ENCODE measurements at regions not wholly inside any gene's neighbourhood (a gene's known extent, or its start where the extent isn't known, plus 50 kb on each side); places are given as distances from the start of the nearest gene placed in this dataset.

DNA sequence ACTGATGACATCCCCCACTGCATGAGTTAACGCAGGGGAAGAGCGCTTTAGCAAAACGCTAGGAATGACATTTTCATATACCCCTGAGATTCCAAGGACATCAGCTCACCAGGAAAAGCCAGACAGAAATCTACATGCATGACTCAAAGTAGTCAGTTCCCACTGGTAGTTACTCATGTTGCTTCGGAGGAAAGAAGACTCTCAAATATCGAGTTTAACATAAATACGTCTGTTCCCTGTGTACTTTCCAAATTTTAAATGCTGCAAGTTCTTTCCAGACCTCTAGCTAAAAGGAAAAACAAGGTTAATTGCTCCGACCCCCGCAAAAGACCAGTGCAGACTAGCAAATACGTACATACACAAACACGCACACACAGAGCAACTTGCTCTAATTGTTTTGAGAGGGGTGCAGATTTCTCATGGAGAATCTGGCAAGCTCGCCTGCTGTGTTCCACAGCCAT lies 115.4 kb upstream of the PRICKLE2 start:
- Histone ChIP-seq H3K36me3 (no peaks in the 10 kb centered on the region), H3K4me3 (no peak overlapping the region), H3K4me1 (peaks cover 25% of the 10 kb centered on the region), H3K9me3 (no peaks in the 10 kb centered on the region), H3K27ac (no peak overlapping the region), H3K27me3 (no peaks in the 10 kb centered on the region)
- TF ChIP-seq, protein P1, sequence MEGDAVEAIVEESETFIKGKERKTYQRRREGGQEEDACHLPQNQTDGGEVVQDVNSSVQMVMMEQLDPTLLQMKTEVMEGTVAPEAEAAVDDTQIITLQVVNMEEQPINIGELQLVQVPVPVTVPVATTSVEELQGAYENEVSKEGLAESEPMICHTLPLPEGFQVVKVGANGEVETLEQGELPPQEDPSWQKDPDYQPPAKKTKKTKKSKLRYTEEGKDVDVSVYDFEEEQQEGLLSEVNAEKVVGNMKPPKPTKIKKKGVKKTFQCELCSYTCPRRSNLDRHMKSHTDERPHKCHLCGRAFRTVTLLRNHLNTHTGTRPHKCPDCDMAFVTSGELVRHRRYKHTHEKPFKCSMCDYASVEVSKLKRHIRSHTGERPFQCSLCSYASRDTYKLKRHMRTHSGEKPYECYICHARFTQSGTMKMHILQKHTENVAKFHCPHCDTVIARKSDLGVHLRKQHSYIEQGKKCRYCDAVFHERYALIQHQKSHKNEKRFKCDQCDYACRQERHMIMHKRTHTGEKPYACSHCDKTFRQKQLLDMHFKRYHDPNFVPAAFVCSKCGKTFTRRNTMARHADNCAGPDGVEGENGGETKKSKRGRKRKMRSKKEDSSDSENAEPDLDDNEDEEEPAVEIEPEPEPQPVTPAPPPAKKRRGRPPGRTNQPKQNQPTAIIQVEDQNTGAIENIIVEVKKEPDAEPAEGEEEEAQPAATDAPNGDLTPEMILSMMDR (IDR thresholded peaks at IDR 0.05), result no peak
- DNase-seq (no peak), ATAC-seq (no peak)
- intact Hi-C loops (cut with DNase I), result no loop called here

- ATAC-seq (no peak), DNase-seq (no peak)
- TF ChIP-seq, protein P1 (IDR thresholded peaks at IDR 0.05), result no peak
Measured at GRCh38 chr3:64336488-64336887, 111.2 kb upstream of the PRICKLE2 start.

GRCh38 chr3:64332459-64333350 lies 107.4 kb upstream of the PRICKLE2 start:
- Histone ChIP-seq H3K4me3 (no peak overlapping the region), H3K27me3 (no peaks in the 10 kb centered on the region), H3K9me3 (no peaks in the 10 kb centered on the region), H3K27ac (no peak overlapping the region), H3K36me3 (no peaks in the 10 kb centered on the region), H3K4me1 (no peaks in the 10 kb centered on the region)
- TF ChIP-seq, protein P1 (IDR thresholded peaks at IDR 0.05), result no peak
- ATAC-seq (peak; percentile 70), DNase-seq (no peak)
- intact Hi-C loops (cut with DNase I), result no loop called here

More at GRCh38 chr3:64336488-64336887, 111.2 kb upstream of the PRICKLE2 start:
- Histone ChIP-seq H3K4me3 (no peak overlapping the region), H3K27ac (no peak overlapping the region), H3K36me3 (no peaks in the 10 kb centered on the region), H3K4me1 (no peaks in the 10 kb centered on the region), H3K27me3 (no peaks in the 10 kb centered on the region), H3K9me3 (no peaks in the 10 kb centered on the region)
- intact Hi-C loops (cut with DNase I), result no loop called here

DNA sequence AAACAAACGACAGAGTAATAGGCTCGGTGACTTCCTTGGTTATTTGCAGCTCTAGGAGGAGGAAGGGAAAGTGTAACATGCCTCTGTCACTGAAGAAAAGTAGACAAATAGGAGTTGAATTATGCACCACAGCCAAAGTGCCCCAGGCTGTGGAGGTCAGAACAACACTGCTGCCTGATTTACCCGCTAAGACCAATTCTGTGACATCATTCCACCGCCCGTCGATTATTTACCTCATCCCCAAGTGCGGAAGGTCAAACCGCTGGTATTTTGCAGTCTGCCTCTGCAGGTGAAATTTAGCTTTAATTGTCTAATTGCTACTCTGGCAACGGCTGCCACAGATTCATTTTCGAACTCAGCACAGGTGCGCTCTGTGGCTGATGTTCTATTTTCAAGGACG lies 106.3 kb upstream of the PRICKLE2 start:
- no peaks in the 10 kb centered on the region for H3K36me3 ChIP-seq
- no peaks in the 10 kb centered on the region for H3K9me3 ChIP-seq
- H3K4me3 ChIP-seq, result no peak overlapping the region
- no peak overlapping the region for H3K27ac ChIP-seq
- no peaks in the 10 kb centered on the region for H3K4me1 ChIP-seq
- TF ChIP-seq, protein P1 (IDR thresholded peaks at IDR 0.05), result no peak
- ATAC-seq (no peak), DNase-seq (no peak)
- no peaks in the 10 kb centered on the region for H3K27me3 ChIP-seq
- intact Hi-C loops (cut with DNase I), result no loop called here

- no peaks in the 10 kb centered on the region for H3K9me3 ChIP-seq
- no peak overlapping the region for H3K27ac ChIP-seq
- DNase-seq (no peak), ATAC-seq (no peak)
- TF ChIP-seq, protein P1 (IDR thresholded peaks at IDR 0.05), result no peak
- no peaks in the 10 kb centered on the region for H3K27me3 ChIP-seq
- H3K4me3 ChIP-seq, result no peak overlapping the region
- no peaks in the 10 kb centered on the region for H3K36me3 ChIP-seq
- H3K4me1 ChIP-seq, result no peaks in the 10 kb centered on the region
- intact Hi-C loops (cut with DNase I), result no loop called here
Measured at GRCh38 chr3:64329037-64329436, 103.8 kb upstream of the PRICKLE2 start.
